Ishikawa (cell line): ENCODE measurements at regions not wholly inside any gene's neighbourhood (a gene's known extent, or its start where the extent isn't known, plus 50 kb on each side); places are given as distances from the start of the nearest gene placed in this dataset.

ENCODE experiments used
- CEBPB ChIP-seq: IDR thresholded peaks from 2 replicates; pipeline ENCODE4 v1.6.1; 2012
- CREB1 ChIP-seq: IDR thresholded peaks from 2 replicates; pipeline ENCODE4 v1.6.1; 2012; ENCODE audit warnings: low read depth
- EP300 ChIP-seq: IDR thresholded peaks from 2 replicates; pipeline ENCODE4 v1.6.1; 2012; ENCODE audit warnings: borderline replicate concordance
- NFIC ChIP-seq: IDR thresholded peaks from 2 replicates; pipeline ENCODE4 v1.6.1; 2012
- TAF1 ChIP-seq: IDR thresholded peaks from 2 replicates; pipeline ENCODE4 v1.6.1; 2012; ENCODE audit warnings: low read depth, mild to moderate bottlenecking
- TCF12 ChIP-seq: IDR thresholded peaks from 2 replicates; pipeline ENCODE4 v1.6.1; 2012; ENCODE audit warnings: low read depth
- TEAD4 ChIP-seq: IDR thresholded peaks from 2 replicates; pipeline ENCODE4 v1.6.1; 2012
- YY1 ChIP-seq: IDR thresholded peaks from 2 replicates; pipeline ENCODE4 v1.6.1; 2012; ENCODE audit warnings: low read depth
- ZBTB7A ChIP-seq: IDR thresholded peaks from 2 replicates; pipeline ENCODE4 v1.6.1; 2012; ENCODE audit warnings: low read depth
- TF ChIP-seq, protein P1 (sequence below): IDR thresholded peaks from 2 replicates; pipeline ENCODE4 v1.6.1; 2012
- TF ChIP-seq, protein P2 (sequence below): IDR thresholded peaks from 2 replicates; pipeline ENCODE4 v1.6.1; 2012; ENCODE audit warnings: low read depth, mild to moderate bottlenecking
- TF ChIP-seq, protein P3 (sequence below): IDR thresholded peaks from 2 replicates; pipeline ENCODE4 v1.6.1; 2012

DNA sequence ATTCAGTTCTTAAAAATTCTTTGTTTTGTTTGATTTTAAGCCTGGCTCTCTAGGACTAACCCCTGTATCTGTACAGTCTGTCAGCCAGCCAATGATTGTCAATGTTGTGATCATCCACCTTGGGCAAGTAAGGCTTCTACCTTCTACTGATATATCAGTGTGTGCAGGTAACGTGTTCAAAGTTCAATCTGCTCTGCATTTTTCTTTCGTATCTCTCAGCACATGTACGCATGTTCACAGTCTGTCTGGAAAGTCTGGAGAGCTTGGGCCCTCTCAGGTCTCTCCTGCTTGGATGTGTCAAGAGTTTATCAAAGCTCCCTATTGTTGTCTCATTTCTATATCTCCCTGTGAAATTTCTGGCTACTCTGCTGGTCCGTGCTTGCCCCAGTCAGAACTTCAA, 138.6 kb upstream of the VRK1 start:
- no peak for TF ChIP-seq ZBTB7A
- TF ChIP-seq CREB1 = no peak
- no peak for TF ChIP-seq TEAD4
- TF ChIP-seq TCF12 = no peak
- TF ChIP-seq TAF1 = no peak
- TF ChIP-seq CEBPB = no peak
- TF ChIP-seq, protein P1, sequence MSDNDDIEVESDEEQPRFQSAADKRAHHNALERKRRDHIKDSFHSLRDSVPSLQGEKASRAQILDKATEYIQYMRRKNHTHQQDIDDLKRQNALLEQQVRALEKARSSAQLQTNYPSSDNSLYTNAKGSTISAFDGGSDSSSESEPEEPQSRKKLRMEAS = no peak
- TF ChIP-seq, protein P2, sequence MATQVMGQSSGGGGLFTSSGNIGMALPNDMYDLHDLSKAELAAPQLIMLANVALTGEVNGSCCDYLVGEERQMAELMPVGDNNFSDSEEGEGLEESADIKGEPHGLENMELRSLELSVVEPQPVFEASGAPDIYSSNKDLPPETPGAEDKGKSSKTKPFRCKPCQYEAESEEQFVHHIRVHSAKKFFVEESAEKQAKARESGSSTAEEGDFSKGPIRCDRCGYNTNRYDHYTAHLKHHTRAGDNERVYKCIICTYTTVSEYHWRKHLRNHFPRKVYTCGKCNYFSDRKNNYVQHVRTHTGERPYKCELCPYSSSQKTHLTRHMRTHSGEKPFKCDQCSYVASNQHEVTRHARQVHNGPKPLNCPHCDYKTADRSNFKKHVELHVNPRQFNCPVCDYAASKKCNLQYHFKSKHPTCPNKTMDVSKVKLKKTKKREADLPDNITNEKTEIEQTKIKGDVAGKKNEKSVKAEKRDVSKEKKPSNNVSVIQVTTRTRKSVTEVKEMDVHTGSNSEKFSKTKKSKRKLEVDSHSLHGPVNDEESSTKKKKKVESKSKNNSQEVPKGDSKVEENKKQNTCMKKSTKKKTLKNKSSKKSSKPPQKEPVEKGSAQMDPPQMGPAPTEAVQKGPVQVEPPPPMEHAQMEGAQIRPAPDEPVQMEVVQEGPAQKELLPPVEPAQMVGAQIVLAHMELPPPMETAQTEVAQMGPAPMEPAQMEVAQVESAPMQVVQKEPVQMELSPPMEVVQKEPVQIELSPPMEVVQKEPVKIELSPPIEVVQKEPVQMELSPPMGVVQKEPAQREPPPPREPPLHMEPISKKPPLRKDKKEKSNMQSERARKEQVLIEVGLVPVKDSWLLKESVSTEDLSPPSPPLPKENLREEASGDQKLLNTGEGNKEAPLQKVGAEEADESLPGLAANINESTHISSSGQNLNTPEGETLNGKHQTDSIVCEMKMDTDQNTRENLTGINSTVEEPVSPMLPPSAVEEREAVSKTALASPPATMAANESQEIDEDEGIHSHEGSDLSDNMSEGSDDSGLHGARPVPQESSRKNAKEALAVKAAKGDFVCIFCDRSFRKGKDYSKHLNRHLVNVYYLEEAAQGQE = no peak
- TF ChIP-seq YY1 = no peak
- no peak for TF ChIP-seq EP300
- TF ChIP-seq NFIC = no peak
- TF ChIP-seq, protein P3, sequence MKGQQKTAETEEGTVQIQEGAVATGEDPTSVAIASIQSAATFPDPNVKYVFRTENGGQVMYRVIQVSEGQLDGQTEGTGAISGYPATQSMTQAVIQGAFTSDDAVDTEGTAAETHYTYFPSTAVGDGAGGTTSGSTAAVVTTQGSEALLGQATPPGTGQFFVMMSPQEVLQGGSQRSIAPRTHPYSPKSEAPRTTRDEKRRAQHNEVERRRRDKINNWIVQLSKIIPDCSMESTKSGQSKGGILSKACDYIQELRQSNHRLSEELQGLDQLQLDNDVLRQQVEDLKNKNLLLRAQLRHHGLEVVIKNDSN = no peak
